ENCODE measurements at regions not wholly inside any gene's neighbourhood (a gene's known extent, or its start where the extent isn't known, plus 50 kb on each side); places are given as distances from the start of the nearest gene placed in this dataset.
"Not testable (repeated sequence)": the region's sequence is repeated elsewhere in the genome, so short reads cannot be mapped to it uniquely, and the experiment has no call there.

DNA sequence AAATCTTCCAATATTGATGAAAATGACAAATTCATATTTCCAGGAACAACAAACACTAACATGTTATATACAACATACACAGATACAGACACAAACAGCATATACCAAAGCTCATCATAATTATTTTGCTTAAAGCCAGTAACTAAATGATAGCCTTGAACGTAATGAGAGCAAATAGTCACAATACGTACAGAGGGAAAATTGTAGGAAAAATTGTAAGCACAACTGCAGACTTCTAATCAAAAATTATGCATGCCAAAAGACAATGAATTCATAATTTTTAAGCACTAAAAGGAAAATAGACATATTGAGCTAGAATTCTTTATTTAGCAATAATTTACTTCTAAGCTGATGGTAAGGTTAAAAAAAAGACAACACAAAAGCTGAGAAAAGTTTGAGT, 1466.9 kb upstream of the CELF2 start:
- DNase-seq (ENCODE audit: low read depth) = no peak
- TF ChIP-seq, protein P1, sequence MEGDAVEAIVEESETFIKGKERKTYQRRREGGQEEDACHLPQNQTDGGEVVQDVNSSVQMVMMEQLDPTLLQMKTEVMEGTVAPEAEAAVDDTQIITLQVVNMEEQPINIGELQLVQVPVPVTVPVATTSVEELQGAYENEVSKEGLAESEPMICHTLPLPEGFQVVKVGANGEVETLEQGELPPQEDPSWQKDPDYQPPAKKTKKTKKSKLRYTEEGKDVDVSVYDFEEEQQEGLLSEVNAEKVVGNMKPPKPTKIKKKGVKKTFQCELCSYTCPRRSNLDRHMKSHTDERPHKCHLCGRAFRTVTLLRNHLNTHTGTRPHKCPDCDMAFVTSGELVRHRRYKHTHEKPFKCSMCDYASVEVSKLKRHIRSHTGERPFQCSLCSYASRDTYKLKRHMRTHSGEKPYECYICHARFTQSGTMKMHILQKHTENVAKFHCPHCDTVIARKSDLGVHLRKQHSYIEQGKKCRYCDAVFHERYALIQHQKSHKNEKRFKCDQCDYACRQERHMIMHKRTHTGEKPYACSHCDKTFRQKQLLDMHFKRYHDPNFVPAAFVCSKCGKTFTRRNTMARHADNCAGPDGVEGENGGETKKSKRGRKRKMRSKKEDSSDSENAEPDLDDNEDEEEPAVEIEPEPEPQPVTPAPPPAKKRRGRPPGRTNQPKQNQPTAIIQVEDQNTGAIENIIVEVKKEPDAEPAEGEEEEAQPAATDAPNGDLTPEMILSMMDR (conservative IDR thresholded peaks at IDR 0.05; ENCODE audit: low read length) = no peak

DNA sequence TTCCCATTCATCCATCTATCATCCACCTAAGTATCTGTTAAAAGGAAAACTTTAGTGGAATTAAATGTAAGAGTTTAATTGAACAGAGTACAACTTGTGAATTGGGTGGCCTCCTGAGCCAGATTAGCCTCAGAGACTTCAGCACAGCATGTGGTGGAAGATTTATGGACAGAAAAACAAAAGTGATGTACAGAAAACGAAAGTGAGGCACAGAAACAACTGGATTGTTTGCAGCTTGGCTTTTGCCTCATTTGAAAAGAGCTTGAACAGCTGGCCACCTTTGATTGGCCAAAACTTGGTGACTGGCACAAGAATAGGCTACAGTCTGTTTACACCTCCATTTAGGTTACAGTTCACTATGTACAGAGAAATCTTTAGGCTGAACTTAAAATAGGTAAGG, 1463.4 kb upstream of the CELF2 start:
- TF ChIP-seq, protein P1 (conservative IDR thresholded peaks at IDR 0.05; ENCODE audit: low read length) = no peak
- no peak overlapping the region for H3K4me3 ChIP-seq (ENCODE audit: low read length)
- no peak for DNase-seq (ENCODE audit: low read depth)

More for the DNA sequence above, 1466.9 kb upstream of the CELF2 start:
- no peak overlapping the region for H3K4me3 ChIP-seq (ENCODE audit: low read length)

DNA sequence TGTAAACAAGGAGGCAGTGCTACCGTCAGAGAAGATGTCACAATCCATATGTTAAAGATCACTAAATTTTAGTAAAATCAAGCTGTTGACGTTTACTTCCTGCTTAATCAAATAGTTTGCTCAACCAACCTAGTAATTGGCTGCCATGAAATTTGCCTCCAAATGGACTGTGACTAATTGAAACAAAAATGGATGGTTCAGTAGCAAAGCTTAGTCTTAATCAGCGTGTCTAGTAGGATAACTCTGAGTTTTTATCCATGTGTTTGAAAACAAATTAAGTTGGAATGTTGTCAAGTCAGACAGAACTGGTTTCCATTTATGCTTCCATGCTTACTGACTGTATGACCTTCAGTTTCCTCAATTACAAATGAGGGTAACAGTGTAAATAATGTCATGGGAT, 1456.7 kb upstream of the CELF2 start:
- DNase-seq (ENCODE audit: low read depth) = no peak
- TF ChIP-seq, protein P1 (conservative IDR thresholded peaks at IDR 0.05; ENCODE audit: low read length) = no peak
- no peak overlapping the region for H3K4me3 ChIP-seq (ENCODE audit: low read length)

DNA sequence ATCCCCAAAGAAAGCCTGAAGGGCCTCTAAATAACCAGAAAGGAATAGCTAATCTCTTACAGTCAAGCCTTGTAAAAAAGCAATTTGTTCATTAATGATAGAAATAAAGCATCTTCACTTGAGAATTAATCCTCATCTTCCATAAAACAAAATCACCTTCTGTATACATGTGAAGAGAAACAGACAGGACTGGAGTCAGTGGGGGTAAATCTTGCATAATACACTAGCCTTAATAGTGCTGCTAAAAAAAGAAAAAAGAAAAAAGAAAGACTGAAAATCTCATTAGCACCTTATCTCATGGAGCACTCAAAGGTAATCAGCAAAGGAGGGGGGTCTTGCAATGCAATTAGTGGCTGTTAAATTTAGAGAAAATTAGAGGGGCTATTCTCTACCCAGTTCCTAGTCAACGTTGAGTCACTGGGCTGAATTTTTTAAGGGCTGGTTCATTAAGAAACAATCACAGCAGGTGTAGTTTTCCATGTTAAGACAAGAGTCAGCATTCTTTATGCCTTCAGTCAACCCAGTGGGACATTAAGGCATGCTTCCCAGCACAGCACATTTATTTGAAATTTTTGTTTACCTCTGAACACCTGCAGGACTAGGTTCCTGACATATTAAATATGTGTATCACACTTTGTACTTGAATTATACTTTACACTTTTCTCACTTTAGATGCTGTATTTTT, 1455.7 kb upstream of the CELF2 start:
- DNase-seq (ENCODE audit: low read depth) = no peak
- TF ChIP-seq, protein P1 (conservative IDR thresholded peaks at IDR 0.05; ENCODE audit: low read length) = no peak
- no peak overlapping the region for H3K4me3 ChIP-seq (ENCODE audit: low read length)

DNA sequence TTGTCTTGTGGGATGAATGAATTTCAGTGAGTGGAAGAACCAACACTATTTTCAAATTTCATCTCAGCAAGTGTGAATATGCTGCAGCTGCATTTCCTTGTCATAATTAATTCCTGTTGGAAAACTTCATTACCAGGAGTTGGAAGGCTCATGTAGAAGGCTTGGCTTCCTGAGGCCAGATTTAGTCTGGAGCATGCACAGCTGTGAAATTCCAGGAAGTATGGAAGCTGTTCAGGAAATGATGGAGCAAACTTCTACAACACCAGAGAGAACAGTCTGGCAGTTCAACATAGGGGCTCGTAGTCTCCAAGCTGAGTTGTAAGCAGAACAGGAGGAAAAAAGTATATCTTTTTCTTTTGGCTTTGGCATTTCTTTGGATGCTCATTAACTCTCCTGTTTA, 1439.9 kb upstream of the CELF2 start:
- TF ChIP-seq, protein P1 (conservative IDR thresholded peaks at IDR 0.05; ENCODE audit: low read length) = no peak
- H3K4me3 ChIP-seq (ENCODE audit: low read length) = no peak overlapping the region
- no peak for DNase-seq (ENCODE audit: low read depth)

DNA sequence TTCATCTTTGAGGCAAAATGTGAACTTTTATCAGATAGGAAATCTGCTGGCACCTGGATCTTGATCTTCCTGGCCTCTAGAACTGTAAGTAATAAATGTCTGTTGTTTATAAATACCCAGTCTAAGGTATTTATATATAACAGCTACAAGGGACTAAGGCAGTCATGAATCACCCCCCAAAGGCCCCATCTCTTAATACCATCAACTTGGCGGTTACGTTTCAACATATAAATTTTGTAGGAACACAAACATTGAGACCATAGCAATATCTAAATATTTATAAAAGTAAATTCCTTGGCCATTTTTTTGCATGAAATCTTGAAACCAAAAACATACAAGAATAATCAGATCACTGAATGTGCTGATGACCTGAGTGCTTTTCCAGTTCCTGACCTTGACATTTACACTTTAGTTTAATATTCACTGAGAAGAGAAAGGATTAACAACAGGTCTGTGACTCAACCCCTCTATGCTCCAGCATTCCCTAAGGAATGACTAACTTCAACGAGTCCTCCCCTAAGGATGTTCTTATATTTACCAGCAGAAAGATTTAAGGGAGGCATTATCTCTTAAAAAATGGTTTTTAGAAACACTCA, 1438.5 kb upstream of the CELF2 start:
- TF ChIP-seq, protein P1 (conservative IDR thresholded peaks at IDR 0.05; ENCODE audit: low read length) = no peak
- no peak for DNase-seq (ENCODE audit: low read depth)
- H3K4me3 ChIP-seq (ENCODE audit: low read length) = no peak overlapping the region

DNA sequence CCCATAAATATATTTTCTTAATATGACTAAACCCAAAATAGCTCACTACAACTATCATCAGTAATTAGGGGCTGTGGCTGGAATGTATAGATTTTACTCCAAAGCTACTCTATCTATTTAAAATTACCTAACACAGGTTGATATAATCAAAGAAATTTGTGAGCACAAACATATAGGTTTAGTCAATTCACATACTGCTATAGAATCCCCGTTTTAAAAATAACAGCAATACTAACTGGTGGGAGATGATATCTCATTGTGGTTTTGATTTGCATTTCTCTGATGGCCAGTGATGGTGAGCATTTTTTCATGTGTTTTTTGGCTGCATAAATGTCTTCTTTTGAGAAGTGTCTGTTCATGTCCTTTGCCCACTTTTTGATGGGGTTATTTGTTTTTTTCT, 1434.9 kb upstream of the CELF2 start:
- not testable (repeated sequence) for H3K4me3 ChIP-seq (ENCODE audit: low read length); DNase-seq (ENCODE audit: low read depth)

Measured in AG10803 (cell line).